Keratinocyte (primary cell): ENCODE measurements at regions not wholly inside any gene's neighbourhood (a gene's known extent, or its start where the extent isn't known, plus 50 kb on each side); places are given as distances from the start of the nearest gene placed in this dataset.

ENCODE experiments used
- DNase-seq: peaks from one replicate; pipeline ENCODE4 v3.0.0-alpha.2; 2011; ENCODE audit warnings: low read depth, missing footprints, low spot score
- FAIRE-seq: peaks from 2 replicates; lab custom pipeline; 2011; peaks lifted over from hg19 to GRCh38; lab: Jason Lieb, UNC
- H2AFZ ChIP-seq: 2 replicates; pipeline ENCODE4 v1.6.0; 2012; ENCODE audit warnings: low read length, control low read depth, inconsistent platforms; ENCODE audit not compliant: control insufficient read depth
- H3K27ac ChIP-seq: 2 replicates; pipeline ENCODE4 v1.5.1; 2011; ENCODE audit warnings: low read length; ENCODE audit not compliant: control insufficient read depth, insufficient read depth
- H3K27me3 ChIP-seq: 3 replicates; pipeline ENCODE4 v1.6.0; 2011; ENCODE audit warnings: low read length; ENCODE audit not compliant: control insufficient read depth, insufficient read depth; ENCODE audit errors: extremely low read depth
- H3K36me3 ChIP-seq, 2 experiments: 2 replicates in 1 of 2; 3 replicates in 1 of 2; pipeline ENCODE4 v1.5.1; 2011; ENCODE audit warnings: low read length in 2 of 2, mild to moderate bottlenecking in 1 of 2; ENCODE audit not compliant: control insufficient read depth in 2 of 2, insufficient read depth in 2 of 2; ENCODE audit errors: extremely low read depth in 1 of 2
- H3K4me1 ChIP-seq: 3 replicates; pipeline ENCODE4 v1.5.1; 2011; ENCODE audit warnings: low read length; ENCODE audit not compliant: control insufficient read depth, insufficient read depth; ENCODE audit errors: extremely low read depth
- H3K4me2 ChIP-seq: 3 replicates; pipeline ENCODE4 v1.6.0; 2011; ENCODE audit warnings: low read depth, low read length; ENCODE audit not compliant: control insufficient read depth, insufficient read depth; ENCODE audit errors: extremely low read depth
- H3K4me3 ChIP-seq, 3 experiments: fragments of 200-600 bp in 1 of 3; sonication (generic) in 1 of 3; 2 replicates in 2 of 3; 3 replicates in 1 of 3; pipeline ENCODE4 v1.5.1; 2011 to 2016; ENCODE audit warnings: low read length in 3 of 3, mild to moderate bottlenecking in 3 of 3, control low read depth in 2 of 3, inconsistent platforms in 1 of 3, low read depth in 1 of 3, mixed read lengths in 1 of 3, mixed run types in 1 of 3, moderate library complexity in 1 of 3; ENCODE audit not compliant: control insufficient read depth in 2 of 3, insufficient read depth in 2 of 3; ENCODE audit errors: extremely low read depth in 1 of 3
- H3K79me2 ChIP-seq: 2 replicates; pipeline ENCODE4 v1.6.0; 2012; ENCODE audit warnings: low read length; ENCODE audit not compliant: control insufficient read depth, insufficient read depth
- H3K9ac ChIP-seq: 3 replicates; pipeline ENCODE4 v1.6.0; 2011; ENCODE audit warnings: low read length; ENCODE audit not compliant: control insufficient read depth, insufficient read depth; ENCODE audit errors: extremely low read depth
- H3K9me1 ChIP-seq: 3 replicates; pipeline ENCODE4 v1.6.0; 2011; ENCODE audit warnings: low read length; ENCODE audit not compliant: control insufficient read depth, insufficient read depth; ENCODE audit errors: extremely low read depth
- H3K9me3 ChIP-seq: 2 replicates; pipeline ENCODE4 v1.5.1; 2012; ENCODE audit warnings: low read depth, low read length; ENCODE audit not compliant: control insufficient read depth
- H4K20me1 ChIP-seq: 3 replicates; pipeline ENCODE4 v1.6.0; 2011; ENCODE audit warnings: low read length; ENCODE audit not compliant: control insufficient read depth, insufficient read depth; ENCODE audit errors: extremely low read depth
- EZH2 ChIP-seq: IDR thresholded peaks from one replicate; pipeline ENCODE4 v1.6.1; 2012; ENCODE audit warnings: inconsistent platforms, mild to moderate bottlenecking, low read length, moderate library complexity
- dilution Hi-C: fragments of 300-500 bp; cut with MboI; formaldehyde crosslinking; loops from one replicate; pipeline ENCODE4 v1.7.0; 2020; ENCODE audit warnings: low sequenced_read_pairs; ENCODE audit not compliant: extremely low pct_ligation_motif_present
- TF ChIP-seq, protein P1 (sequence below), 3 experiments: IDR thresholded peaks in 1 of 3; conservative IDR thresholded peaks in 1 of 3; optimal IDR thresholded peaks in 1 of 3; 2 replicates in 2 of 3; 3 replicates in 1 of 3; pipeline versions ENCODE3 to v1.5.1; 2011; ENCODE audit warnings: low read length in 3 of 3, mild to moderate bottlenecking in 3 of 3, moderate library complexity in 2 of 3, control low read depth in 1 of 3, inconsistent platforms in 1 of 3; ENCODE audit not compliant: insufficient read depth in 2 of 3; ENCODE audit errors: extremely low read depth in 1 of 3

- dilution Hi-C loops: no loop called here
- H3K27ac ChIP-seq: no peak overlapping the region
Observed at GRCh38 chr11:16512198-16512898, 156.0 kb upstream of the SOX6 start.

DNA sequence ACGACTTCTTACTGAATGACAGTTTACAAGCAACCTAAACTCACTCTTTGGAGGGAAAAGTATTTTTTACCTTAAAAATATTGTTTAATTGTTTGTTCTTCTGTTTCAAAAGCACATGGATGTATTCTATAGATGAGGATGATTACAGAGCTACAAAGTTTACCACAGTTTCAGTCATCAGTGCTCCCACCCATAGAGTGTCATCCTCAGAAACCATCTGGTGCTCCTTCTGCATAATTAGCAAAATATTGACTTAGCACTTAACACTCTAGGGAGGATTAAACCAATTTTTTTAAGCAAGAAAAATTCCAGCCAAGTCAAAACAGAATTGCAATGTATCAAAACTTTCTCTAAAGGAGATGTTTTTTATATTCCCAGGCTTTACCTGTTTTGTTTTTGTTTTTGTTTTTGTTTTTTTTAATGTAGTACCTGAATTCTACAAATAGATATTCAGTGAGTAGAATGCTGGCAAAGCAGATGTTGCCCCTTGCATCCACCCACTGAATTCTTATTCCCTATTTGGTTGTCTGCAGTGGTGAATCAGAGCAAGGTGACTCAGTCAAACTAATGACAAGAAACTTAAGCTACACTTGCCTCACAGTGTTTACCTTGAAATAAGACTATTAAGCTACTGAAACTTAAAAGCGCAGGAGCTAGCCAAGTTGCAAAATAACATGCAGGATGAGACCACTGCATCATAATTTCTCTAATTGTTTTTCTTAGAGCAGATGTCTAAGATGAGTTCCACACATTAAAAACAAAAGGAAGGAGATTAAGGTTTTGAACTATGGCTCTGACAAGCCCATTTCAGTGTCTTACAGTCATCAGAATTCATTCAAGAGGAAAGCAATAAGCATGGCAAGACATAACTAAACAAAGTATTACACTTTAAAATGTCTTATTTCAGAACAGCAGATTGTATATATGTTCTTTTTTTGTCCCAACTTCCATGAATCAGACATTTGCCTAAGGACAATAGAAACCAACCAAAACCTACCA, 155.1 kb upstream of the SOX6 start:
- no peak for TF ChIP-seq EZH2
- TF ChIP-seq, protein P1, sequence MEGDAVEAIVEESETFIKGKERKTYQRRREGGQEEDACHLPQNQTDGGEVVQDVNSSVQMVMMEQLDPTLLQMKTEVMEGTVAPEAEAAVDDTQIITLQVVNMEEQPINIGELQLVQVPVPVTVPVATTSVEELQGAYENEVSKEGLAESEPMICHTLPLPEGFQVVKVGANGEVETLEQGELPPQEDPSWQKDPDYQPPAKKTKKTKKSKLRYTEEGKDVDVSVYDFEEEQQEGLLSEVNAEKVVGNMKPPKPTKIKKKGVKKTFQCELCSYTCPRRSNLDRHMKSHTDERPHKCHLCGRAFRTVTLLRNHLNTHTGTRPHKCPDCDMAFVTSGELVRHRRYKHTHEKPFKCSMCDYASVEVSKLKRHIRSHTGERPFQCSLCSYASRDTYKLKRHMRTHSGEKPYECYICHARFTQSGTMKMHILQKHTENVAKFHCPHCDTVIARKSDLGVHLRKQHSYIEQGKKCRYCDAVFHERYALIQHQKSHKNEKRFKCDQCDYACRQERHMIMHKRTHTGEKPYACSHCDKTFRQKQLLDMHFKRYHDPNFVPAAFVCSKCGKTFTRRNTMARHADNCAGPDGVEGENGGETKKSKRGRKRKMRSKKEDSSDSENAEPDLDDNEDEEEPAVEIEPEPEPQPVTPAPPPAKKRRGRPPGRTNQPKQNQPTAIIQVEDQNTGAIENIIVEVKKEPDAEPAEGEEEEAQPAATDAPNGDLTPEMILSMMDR (optimal IDR thresholded peaks at IDR 0.05 in 1 of 3, IDR thresholded peaks at IDR 0.05 in 1 of 3, conservative IDR thresholded peaks at IDR 0.05 in 1 of 3; ENCODE audit: extremely low read depth in 1 of 3, insufficient read depth in 2 of 3, low read length in 3 of 3): no peak
- H3K27me3 ChIP-seq: no peaks in the 10 kb centered on the region
- no peak overlapping the region for H3K9ac ChIP-seq
- H3K27ac ChIP-seq: no peak overlapping the region
- H4K20me1 ChIP-seq: no peaks in the 10 kb centered on the region
- no peak overlapping the region for H3K4me2 ChIP-seq
- H3K9me3 ChIP-seq: no peaks in the 10 kb centered on the region
- H3K4me3 ChIP-seq: no peak overlapping the region
- H3K9me1 ChIP-seq: no peaks in the 10 kb centered on the region
- peaks cover 9% of the 10 kb centered on the region for H3K4me1 ChIP-seq
- H3K79me2 ChIP-seq: no peaks in the 10 kb centered on the region
- H3K36me3 ChIP-seq: no peaks in the 10 kb centered on the region
- H2AFZ ChIP-seq: no peak overlapping the region
- FAIRE-seq: peak; percentile 52
- dilution Hi-C loops: no loop called here
- no peak for DNase-seq

More at GRCh38 chr11:16512198-16512898, 156.0 kb upstream of the SOX6 start:
- H3K27me3 ChIP-seq: no peaks in the 10 kb centered on the region
- no peaks in the 10 kb centered on the region for H4K20me1 ChIP-seq
- no peaks in the 10 kb centered on the region for H3K9me3 ChIP-seq
- no peak overlapping the region for H3K4me3 ChIP-seq
- no peak overlapping the region for H2AFZ ChIP-seq
- no peak overlapping the region for H3K9ac ChIP-seq
- H3K4me1 ChIP-seq: peaks cover 9% of the 10 kb centered on the region
- FAIRE-seq (no peak), DNase-seq (no peak)
- TF ChIP-seq EZH2: no peak
- TF ChIP-seq, protein P1 (optimal IDR thresholded peaks at IDR 0.05 in 1 of 3, IDR thresholded peaks at IDR 0.05 in 1 of 3, conservative IDR thresholded peaks at IDR 0.05 in 1 of 3; ENCODE audit: extremely low read depth in 1 of 3, insufficient read depth in 2 of 3, low read length in 3 of 3): no peak
- no peaks in the 10 kb centered on the region for H3K9me1 ChIP-seq
- no peak overlapping the region for H3K4me2 ChIP-seq
- H3K36me3 ChIP-seq: no peaks in the 10 kb centered on the region
- no peaks in the 10 kb centered on the region for H3K79me2 ChIP-seq
